ENCODE measurements at regions not wholly inside any gene's neighbourhood (a gene's known extent, or its start where the extent isn't known, plus 50 kb on each side); places are given as distances from the start of the nearest gene placed in this dataset.

DNA sequence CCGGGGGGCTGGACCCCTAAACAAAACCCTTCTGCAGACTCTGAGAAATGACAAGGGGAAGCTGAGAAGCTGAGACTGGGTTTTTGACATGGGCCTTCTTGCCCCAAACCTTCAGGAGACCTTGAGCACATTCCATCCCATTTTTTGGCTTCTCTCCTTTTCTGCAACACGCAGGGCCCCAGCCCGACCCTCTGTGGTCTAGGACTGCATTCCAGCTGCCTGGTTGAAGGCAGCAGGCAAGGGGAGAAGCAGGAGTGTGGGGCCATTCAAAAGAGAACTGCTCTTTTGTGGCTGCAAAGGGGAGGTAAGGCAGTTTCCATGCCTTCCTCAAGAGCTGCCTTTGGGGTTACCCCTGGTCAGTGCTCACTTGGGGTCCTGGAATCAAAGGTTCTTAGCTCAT lies 263.0 kb downstream of the TLE3 start:
- TF ChIP-seq, protein P1, sequence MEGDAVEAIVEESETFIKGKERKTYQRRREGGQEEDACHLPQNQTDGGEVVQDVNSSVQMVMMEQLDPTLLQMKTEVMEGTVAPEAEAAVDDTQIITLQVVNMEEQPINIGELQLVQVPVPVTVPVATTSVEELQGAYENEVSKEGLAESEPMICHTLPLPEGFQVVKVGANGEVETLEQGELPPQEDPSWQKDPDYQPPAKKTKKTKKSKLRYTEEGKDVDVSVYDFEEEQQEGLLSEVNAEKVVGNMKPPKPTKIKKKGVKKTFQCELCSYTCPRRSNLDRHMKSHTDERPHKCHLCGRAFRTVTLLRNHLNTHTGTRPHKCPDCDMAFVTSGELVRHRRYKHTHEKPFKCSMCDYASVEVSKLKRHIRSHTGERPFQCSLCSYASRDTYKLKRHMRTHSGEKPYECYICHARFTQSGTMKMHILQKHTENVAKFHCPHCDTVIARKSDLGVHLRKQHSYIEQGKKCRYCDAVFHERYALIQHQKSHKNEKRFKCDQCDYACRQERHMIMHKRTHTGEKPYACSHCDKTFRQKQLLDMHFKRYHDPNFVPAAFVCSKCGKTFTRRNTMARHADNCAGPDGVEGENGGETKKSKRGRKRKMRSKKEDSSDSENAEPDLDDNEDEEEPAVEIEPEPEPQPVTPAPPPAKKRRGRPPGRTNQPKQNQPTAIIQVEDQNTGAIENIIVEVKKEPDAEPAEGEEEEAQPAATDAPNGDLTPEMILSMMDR (IDR thresholded peaks at IDR 0.05), result no peak
- no peak for TF ChIP-seq ZFX (IDR thresholded peaks at IDR 0.05; ENCODE audit: borderline replicate concordance)

All from 22Rv1 (cell line).